Astrocyte of the cerebellum (primary cell): ENCODE measurements at regions not wholly inside any gene's neighbourhood (a gene's known extent, or its start where the extent isn't known, plus 50 kb on each side); places are given as distances from the start of the nearest gene placed in this dataset.

ENCODE experiments used
- DNase-seq: peaks from one replicate; pipeline ENCODE4 v3.0.0-alpha.2; 2011; ENCODE audit warnings: low read depth
- H3K4me3 ChIP-seq: 2 replicates; pipeline ENCODE4 v1.5.1; 2011; ENCODE audit warnings: mild to moderate bottlenecking, low read depth, low read length, moderate library complexity
- CTCF ChIP-seq: IDR thresholded peaks from 2 replicates; pipeline ENCODE4 v1.5.1; 2012; ENCODE audit warnings: low read length, low read depth, moderate library complexity, mild to moderate bottlenecking; ENCODE audit errors: missing control alignments
- in situ Hi-C: cut with HindIII; loops from 2 replicates; pipeline ENCODE4 v1.10.0; 2017; ENCODE audit warnings: low sequenced_read_pairs

- TF ChIP-seq CTCF = no peak
- in situ Hi-C loops = loop anchor here (10.0 kb wide), 1 partner anchor 167 kb away; no protein-coding TSS in a partner anchor
- H3K4me3 ChIP-seq = no peak overlapping the region
- peak; percentile 26 for DNase-seq
Measured at GRCh38 chr3:178097576-178097975, 438.7 kb upstream of the KCNMB2 start.

- no peak for DNase-seq
- no peak overlapping the region for H3K4me3 ChIP-seq
- in situ Hi-C loops = loop anchor here (10.0 kb wide), 1 partner anchor 166 kb away; no protein-coding TSS in a partner anchor
- TF ChIP-seq CTCF = no peak
Measured at GRCh38 chr3:178099274-178099673, 437.0 kb upstream of the KCNMB2 start.

DNA sequence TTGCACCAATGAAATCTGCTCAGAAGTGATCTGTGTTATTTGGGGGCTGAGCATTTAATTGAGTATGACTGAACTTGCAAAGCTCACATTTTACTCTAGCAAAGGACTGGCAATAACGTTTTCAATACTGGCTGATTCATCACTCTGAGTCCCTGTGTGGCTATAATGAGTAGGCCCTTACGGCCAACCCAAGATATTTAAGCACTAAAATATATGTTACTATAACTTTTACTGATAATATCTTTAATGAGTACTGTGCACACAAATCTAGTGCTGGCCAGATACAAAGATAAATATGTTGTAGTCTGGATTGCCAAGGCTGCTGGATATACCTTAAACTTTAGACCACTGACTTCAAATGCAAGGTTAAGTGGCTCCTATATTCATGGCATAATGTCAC, 436.4 kb upstream of the KCNMB2 start:
- no peak for TF ChIP-seq CTCF
- in situ Hi-C loops = loop anchor here (10.0 kb wide), 1 partner anchor 165 kb away; no protein-coding TSS in a partner anchor
- DNase-seq = no peak
- H3K4me3 ChIP-seq = no peak overlapping the region

DNA sequence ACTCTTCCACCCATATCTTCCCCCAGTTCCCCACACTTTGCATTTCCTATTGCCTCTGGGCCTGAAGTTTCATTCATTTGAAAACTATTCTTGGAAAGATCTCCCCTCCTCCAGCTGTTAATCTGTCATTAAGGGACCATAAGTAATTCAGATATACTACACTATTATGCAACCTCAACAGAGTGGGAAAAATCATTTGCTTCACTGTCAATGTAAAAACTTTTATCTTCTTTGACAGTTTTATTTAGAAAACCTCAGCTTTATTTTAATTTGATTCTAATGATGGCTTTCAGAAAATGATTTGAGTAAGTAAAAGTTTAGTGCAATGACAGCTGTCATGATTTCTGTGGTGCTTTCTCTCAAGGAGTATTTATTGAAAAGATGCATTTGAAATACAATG, 435.3 kb upstream of the KCNMB2 start:
- DNase-seq = no peak
- in situ Hi-C loops = no loop called here

DNA sequence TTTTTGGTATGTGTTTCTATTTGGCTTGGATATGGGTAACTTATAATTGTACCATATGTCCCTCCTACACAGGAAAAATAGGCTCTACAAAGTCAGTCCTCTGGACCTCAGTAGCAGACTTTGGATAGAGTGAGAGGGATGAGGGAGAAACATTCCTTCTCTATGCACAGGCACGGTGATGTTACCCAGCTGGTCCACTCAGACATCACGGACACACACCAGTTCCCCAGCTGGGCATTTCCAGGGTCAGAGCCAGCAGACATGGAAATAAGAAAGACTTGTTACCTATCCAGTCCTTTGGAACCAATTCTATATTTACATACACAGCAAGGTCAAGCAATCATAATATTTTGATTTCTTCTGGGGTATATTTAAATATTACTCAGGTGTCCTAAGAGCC, 433.1 kb upstream of the KCNMB2 start:
- no peak for DNase-seq
- TF ChIP-seq CTCF = no peak
- H3K4me3 ChIP-seq = no peak overlapping the region
- in situ Hi-C loops = no loop called here

More for the DNA sequence above, 435.3 kb upstream of the KCNMB2 start:
- H3K4me3 ChIP-seq = no peak overlapping the region
- TF ChIP-seq CTCF = no peak

- no peak for TF ChIP-seq CTCF
Measured at GRCh38 chr3:178107804-178108203, 428.4 kb upstream of the KCNMB2 start.

DNA sequence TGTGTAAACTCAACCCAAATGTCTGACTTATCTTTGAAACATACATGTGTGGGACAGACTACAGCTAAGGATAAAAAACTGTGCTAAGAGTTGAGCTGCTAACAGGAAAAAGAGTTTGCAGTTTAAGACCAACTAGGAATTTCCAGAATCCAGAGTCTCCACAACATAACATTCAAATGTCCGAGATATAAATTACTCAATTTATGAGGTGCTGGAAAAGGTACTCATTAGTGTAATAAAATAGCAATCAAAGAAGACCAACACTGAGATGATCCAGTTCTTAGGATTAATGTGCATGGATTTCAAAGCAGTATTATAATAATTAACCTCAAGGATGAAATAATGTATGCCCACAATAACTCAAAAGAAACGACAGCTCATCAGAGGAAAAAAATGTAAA, 426.5 kb upstream of the KCNMB2 start:
- no peak overlapping the region for H3K4me3 ChIP-seq
- in situ Hi-C loops = no loop called here
- no peak for DNase-seq
- no peak for TF ChIP-seq CTCF

More at GRCh38 chr3:178107804-178108203, 428.4 kb upstream of the KCNMB2 start:
- in situ Hi-C loops = no loop called here
- no peak for DNase-seq
- no peak overlapping the region for H3K4me3 ChIP-seq
